Fibroblast of upper back skin (primary cell): ENCODE measurements at regions not wholly inside any gene's neighbourhood (a gene's known extent, or its start where the extent isn't known, plus 50 kb on each side); places are given as distances from the start of the nearest gene placed in this dataset.

Experiments used
- DNase-seq: peaks from one replicate; pipeline ENCODE4 v3.0.0-alpha.2; 2013

DNA sequence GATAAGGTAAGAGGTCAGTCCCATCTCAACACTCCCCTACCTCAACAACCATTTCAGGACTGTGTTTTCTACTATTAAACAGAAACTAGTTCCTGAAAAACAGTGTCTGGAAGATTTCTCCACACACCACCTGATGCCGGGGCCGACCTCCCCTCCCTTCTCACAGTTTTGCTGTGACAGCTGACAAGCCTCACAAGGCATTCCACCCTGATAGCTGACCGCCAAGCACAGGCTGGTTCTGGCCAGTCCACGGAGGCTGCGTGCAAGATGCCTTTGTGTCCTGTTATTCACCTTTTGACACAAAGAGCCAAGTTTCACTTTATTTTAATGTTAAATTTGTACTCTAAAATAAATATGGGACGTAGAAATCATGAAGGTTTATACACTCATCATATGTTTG, 758.6 kb downstream of the PDHA2 start:
- no peak for DNase-seq

DNA sequence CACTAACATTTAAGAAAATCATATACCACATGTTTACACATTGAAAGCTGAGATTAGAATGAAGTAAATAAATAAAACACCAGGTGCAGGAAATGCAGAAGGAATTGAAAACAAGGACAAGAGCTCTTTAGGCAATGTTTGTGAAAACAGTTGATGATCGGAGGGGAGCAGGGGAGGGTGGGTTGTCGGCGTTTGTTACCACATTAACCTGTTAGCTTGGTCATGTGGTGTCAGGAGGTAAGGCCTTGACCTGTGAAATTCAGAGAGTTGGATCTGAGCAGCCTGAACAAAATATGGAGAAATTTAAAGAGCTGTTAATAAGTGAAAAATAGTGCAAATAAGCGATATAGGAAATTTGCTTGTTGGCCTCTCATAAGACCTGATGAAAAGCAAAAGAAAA, 759.9 kb downstream of the PDHA2 start:
- no peak for DNase-seq

DNA sequence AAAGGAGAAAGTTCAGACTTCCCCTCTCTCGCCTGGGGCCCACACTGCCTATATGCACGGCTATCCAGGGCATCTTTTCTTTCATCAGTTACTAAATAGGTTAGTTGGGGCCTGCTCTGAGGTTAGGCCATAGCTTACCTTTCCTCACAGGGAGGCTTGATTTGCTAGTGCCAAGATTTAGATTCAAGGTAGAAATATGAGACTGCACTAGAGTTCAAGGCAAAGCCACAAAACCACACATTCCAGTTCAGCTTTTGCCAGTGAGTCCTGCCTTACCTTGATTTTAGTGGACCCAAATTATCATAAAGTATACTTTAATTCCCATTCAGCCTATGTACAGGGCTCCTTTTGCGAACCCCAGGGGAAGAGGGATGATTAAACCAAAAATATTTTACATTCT, 762.8 kb downstream of the PDHA2 start:
- DNase-seq = no peak

DNA sequence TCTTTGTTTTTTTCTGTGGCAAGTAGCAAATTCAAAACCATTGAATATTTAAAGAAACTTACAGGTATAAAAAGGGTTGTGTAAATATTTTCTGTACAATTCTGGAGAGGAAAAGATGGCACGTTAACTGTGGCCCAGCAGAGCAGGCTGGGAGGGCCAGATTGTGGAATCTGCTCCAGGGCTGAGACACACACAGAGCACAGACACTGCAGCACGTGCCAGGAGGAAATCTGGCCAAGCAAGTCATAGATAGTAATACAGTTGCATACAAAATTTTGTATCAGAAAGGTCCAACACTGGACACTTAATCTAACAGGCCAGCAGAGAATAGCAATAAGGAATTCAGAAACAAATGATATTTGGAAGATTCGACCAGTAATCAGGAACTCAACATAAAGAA, 763.7 kb downstream of the PDHA2 start:
- DNase-seq = no peak

DNA sequence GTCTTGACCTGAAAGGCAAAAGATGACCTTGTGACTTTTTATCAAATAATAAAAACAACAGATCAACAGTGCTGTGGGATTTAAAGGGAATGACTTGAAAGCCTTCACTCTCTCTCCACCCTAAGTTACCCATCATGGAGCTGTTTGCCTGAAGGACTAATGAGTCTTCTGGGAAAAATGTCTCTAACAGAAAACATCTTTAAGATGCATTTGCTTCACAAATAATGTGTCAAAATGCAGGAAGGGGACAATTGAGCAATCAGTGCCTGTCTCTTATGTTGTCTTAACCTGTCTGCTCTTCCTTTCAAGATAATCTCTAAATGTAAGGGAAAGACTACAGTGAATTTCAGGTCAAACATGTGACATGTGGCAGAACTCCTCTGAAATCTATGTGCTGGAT, 766.6 kb downstream of the PDHA2 start:
- no peak for DNase-seq

DNA sequence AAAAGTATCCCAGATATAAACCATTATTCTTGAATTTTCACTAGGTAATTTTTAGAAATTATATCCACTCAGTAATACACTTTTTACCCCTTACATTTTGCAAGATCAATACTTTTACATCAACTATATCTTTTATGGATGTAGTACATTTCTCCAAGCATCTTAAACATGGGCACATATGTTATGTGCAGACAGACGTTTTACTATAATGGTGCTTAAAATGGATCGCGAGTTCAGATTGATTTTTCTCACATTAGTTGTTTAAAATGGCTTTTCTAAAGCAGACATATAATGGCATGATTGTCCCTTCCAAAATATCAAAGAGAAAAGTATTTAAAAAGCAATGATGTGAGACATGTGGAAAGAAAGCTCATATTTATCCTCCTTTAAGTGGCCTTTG, 786.1 kb downstream of the PDHA2 start:
- no peak for DNase-seq

DNA sequence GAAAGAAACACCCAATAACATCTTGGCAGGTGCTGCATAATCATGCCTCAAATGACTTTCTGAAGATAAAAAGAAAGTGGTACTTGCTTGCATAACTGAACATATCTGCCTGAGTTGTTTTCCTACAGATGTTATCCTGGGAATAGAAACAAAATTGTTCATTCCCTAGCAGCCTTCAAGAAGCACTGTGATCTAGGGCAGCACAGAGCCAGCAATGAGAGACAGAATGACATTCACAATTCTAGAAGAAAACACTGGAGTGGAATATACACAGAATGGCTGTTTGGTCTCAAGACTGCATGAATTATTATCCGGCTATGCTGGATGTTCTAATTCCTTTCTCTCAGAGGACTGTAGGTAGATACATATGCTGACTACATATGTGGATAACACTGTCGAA, 790.9 kb downstream of the PDHA2 start:
- no peak for DNase-seq

DNA sequence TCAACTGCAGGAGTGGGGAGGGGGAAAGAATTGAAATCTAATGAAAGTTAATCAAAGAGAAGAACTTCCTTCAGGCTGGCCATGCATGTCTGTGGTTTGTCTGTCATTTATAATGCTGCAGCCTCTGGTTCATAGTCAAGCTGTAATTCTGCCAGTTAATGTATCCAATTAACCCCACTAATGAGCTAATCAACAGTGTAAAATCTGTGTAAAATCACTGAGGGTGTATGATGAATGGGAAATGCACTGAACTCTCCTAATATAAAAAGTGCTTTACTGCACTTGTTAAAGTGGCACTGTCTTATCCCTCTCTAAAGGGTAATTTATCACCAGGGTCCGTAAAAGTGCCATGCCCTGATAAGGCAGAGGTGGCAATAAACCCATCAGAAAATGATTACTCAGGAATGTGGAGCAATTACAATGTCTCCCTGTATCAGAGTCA, 798.1 kb downstream of the PDHA2 start:
- DNase-seq = no peak

DNA sequence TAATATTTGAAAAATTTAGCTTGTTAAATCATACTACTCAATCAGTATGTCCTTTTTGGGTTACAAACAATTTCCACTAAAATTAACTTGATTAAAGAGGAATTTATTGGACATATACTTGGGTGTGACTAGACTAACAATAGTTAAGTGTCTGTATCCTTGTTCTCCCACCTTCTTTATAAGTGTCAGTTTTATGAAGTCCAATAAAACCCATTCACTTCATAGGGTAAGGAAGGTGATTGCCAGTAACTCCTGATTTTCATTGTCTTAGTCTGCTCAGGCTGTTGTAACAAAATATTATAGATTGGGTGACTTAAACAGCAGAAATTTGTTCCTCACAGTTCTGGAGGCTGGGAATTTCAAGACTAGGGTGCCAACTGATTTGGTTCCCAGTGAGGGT, 800.0 kb downstream of the PDHA2 start:
- DNase-seq = no peak

DNA sequence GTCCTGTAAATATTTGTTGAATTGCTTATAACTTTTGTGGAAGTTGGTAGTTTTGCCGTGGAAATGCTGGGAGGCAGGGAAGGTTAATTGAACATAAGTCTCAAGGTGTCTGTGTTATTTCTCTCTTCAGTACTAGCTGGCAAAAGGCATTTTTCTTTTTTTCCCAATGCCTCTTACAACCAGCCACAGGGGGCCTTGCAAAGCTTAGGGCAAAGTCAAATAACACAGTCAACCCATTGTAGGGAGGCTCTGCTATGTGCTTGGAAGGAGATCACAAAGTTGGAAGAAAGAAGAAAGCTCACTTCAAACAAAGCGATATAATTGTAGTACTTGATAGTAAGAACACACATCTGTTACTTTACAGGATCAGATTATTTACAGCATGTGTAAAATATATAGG, 802.6 kb downstream of the PDHA2 start:
- DNase-seq = no peak

DNA sequence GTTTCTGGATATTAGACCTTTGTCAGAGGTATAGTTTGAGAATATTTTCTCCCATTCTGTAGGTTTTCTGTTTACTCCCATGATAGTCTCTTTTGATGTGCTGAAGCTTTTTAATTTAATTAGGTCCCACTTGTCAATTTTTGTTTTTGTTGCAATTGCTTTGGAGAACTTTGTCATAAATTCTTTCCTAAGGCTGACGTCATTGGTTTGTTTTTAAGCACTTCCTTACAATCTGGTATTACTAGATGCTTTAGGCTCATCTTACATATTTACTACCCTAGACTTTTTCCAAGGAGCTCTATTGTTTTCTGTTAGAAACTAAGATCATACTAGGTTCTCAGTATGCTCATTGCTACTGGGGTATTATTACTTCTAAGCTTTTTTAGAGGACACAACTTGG, 806.3 kb downstream of the PDHA2 start:
- no peak for DNase-seq

DNA sequence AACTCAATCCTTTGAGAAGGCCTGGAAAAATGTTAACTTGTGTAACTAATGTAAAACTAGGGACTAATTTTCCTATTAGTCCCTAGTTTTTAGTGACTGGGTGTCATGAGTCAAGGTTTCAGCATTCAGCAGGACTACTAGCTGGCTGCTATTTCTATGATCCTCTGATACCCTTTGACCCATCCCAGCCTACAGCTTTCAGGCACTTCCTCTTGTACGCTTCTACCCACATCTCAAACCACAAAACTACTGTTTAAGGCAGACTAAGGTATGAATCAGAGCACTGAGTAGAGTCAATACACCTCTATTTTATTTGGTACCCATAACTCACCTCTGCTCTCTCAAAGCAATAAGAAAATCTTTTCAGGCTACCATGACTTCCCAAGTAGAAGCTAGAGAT, 809.6 kb downstream of the PDHA2 start:
- peak; percentile 29 for DNase-seq

DNA sequence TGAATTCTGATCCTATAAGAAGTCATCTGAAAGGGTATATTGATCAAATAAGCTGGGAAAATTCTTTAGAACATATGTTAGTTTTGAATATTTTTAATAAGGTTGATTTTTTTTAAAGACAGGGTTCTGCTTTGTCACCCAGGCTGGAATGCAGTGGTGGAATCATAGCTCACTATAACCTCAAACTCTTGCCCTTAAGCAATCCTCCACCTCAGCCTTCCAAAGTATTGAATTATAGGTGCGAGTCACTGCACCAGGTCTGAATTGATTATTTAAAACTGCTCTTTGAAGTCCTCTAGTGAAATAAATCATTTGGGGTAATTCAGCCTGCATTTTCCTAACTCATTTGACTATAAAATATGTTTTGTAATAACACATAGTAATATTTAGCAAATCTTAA, 812.3 kb downstream of the PDHA2 start:
- DNase-seq = peak; percentile 32

DNA sequence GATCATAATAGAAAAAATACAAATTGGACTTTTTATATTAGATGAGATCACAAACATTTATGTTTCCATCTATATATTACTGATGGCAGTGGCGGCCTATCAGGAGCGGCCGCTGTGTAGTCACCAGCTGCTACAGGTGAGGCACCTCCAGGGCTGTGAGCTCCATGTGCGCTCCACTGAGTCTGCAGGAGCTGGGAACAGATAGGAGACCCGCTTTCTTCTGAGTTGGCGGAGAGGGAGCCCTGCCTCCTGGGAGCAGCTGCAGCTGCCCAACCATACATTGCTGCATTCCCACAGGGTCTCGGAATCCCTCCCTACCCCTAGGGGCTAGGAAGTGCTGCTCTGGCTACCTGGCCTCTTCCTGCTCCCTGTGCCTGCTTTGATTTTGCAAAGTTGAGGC, 812.9 kb downstream of the PDHA2 start:
- no peak for DNase-seq

DNA sequence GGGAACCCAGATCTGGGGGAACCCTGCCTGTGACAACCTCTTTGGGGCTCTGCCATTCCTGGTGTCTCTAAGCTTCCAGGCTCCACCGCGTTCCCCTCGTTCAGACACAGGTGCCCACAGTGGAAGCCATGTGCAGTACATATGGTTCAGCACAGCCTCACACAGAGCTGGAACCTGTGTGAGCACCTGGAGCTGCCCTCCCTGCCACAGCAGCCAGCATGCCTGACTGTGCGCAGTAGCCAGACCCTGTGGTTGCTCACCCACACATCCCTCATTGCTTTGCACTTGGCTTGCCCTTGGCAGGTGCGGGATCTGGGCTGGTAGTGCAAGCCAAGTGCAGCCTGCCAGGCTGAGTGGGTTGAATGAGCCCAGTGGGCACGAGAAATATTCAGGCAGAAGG, 814.2 kb downstream of the PDHA2 start:
- no peak for DNase-seq

DNA sequence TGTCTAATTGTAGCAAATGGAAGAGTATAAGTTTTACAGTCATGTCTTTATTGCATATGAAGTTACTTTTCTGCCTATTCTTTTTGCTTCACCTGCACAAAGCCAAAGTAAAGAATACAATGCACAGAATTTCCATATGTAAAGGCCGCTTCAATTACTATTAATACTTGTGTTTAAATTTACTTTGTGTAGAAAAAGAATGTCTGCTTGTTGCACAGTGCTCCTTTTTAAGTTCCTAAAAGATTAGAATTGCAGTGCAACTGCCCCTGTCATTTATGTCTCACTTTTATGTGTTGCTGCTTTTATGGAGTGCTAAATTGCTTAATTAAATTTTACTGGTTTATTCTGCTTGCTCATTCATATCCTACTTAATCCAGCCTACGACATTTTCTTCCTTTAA, 830.5 kb downstream of the PDHA2 start:
- DNase-seq = no peak

DNA sequence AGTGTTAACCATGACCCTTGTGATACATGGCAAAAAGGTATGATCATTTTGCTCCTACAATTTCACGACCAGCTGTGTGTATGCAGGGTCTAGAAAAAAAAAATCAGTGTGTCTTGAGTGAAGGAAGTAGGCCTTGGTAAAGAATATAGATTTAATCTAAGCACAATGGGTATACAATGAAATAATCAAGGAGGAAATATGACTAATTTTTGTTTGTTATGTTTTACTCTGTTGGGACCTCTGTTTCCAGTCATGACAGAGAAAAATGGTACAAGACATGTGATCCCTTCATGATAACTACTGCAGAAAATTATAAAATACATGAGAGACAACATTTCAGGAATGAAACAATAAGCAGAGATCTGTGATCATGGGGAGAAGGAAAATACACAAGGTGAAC, 835.5 kb downstream of the PDHA2 start:
- DNase-seq = no peak

DNA sequence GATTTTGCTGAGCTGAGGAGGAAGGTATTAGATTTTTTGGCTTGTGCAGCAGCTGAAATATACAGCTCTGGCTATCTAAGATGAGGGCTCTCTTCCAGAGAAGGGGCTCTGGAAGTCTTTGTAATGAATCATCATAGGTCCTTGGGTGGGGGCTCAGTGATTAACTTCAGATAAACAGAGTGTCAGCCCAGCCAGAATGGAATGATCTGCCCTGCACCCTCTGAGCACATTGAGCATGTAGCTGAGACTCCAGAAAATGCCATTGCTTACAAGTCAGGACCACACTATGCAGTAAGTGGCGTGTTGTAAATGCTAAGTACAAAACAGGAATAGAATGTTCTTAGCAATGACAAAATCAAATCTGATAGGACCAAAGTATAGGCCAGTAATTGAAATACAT, 836.0 kb downstream of the PDHA2 start:
- DNase-seq = peak; percentile 21

DNA sequence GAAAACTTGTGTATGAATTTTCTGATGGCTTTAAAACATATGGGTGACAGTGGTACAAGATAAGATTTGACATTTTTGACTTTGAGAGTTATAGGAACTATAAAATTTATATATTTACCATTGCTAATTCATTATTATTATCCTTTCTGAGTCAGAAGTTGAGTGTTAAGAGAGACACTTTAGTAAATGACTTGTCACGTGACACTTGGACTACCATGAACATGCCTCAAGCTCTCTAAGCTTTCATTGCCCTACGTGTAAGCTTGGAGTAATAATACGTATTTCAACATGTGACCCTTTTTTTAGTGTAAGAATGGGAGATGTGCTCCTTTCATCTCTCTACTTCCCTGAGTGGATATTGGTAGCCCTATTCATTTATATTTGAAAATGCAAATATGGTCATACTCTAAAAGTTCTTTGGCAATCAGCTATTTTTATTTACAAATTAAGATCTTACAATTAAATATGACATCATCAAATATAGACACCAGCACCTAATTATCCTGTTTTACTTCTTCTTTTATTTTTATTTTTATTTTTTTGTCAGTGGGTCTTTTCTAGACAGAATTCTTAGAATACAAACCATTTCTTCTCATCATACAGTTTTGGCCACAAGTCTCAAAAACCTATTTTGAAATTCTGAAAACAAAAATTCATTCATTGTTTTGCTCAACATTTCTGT, 837.0 kb downstream of the PDHA2 start:
- DNase-seq = no peak

DNA sequence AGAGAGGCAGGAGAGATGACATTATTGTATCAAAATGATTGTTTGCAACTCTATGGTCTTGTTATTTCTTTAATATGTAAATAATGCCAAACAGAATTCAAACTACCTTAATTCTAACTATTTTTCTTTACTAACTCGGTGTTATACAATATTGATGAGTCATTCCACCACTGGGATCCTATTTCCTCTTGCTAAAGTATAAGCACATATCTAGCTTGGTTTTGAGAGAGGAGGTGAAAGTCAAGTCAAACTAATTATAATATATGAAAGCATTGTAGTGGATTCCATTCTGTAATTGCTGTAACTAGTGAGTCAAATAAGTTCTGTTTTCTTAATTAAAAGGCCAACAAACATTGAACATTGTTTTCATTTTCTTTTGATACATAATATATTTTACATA, 837.6 kb downstream of the PDHA2 start:
- DNase-seq = no peak

DNA sequence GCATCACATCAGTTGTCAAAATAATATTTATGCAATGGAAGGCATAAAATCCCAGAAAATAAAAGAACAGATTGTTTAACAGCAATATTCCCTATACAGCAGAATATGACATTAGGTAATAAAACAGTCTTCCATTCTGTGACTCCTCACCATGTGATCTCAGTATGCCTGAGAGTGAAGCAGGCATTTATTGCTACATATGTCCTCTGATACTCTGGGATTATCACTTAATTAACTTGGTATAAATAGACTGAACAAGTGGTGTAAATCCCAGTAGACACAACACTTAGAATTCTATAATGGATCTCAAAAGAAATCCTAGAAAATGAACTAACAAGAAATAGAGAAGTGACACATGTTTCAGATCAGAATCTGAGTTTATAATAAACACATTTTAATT, 841.3 kb downstream of the PDHA2 start:
- no peak for DNase-seq

DNA sequence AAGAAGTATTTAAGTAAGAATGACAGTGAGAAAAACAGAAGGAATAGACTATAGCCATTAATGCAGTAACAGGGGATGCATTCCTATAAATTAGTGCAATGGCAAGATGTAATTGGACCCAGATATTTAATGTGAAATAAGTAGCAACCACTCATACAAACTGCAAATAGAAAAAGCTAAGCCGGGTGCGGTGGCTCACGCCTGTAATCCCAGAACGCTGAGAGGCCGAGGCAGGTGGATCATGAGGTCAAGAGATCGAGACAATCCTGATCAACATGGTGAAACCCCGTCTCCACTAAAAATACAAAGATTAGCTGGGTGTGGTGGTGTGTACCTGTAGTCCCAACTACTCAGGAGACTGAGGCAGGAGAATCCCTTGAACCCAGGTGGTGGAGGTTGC, 845.8 kb downstream of the PDHA2 start:
- DNase-seq = no peak

DNA sequence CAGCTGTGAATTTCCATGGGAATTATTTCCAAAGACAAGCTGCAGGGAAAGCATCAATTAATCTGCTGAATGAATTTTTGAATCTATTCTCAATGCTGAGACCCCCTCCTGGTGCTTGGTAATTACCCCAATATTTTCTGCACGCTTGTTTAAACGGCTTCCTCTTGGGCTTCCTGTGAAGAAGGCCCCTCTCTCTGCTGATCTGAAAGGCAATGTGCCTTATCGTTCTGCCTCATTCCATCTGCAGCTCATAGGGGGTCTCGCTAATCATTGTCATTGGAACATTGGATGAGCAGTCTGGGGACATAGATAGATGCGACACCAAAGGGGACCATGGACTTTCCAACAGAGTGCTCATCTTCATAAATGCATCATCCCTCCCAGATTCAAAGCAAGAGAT, 851.6 kb downstream of the PDHA2 start:
- no peak for DNase-seq

DNA sequence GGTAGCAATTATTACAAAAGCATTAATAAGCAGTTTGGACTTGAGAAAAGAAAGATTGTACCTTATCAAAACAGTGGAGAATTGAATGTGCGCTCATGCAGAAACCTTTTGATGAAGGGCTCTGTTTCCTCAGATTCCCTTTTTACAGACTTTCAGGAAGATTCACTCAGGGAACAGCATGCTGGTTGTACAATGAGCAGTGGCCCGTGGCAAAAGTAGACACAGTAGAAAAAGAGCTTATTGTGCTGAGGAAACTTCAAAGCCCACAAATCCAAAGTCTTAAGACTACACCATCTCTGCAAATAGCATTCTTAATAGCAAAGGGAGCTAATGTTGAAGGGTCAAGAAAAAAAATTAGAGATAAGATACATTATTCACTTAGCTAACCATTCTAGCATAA, 858.9 kb downstream of the PDHA2 start:
- DNase-seq = no peak

DNA sequence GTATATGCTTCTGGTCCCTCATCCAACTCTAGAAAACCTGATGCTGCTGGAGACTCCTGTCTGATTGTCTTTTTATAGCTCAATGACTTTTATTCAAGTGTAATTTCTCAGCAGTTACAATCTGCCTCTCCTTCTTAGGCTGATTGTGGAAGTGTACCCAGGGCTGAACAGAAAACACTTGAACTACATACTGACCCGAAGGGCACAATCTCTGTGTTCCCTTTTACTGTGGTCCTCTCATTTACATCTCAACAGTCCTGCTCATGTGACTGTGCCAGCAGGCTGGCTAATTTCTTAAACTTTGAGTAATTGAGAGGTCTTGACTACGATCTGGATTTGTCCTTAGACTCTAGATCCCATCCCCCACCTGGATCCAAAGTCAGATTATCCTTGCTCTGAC, 863.4 kb downstream of the PDHA2 start:
- DNase-seq = no peak

DNA sequence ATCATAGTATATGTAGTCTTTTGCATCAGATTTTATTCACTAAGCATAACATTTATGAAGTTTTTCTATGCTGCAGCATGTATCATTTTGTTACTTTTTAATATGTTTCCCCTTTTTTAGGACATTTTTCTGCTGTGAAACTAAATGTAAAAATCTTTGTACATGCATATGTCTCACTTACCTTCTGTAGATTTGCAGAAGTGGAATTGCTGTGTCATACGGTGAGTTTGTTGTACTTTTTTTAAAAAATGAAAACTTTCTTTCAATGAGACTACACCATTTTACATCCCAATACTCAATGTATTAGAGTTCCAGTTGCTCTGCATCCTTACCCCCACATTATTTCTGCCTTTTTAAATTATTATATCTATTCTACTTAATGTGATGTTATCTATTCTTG, 868.9 kb downstream of the PDHA2 start:
- DNase-seq = no peak
